OCI-LY3 (cell line): ENCODE measurements at regions not wholly inside any gene's neighbourhood (a gene's known extent, or its start where the extent isn't known, plus 50 kb on each side); places are given as distances from the start of the nearest gene placed in this dataset.
"Not testable (repeated sequence)": the region's sequence is repeated elsewhere in the genome, so short reads cannot be mapped to it uniquely, and the experiment has no call there.

Source experiments
- H2AFZ ChIP-seq: fragments of 200-600, 300-600 bp; shearing (Covaris generic); 2 replicates; pipeline ENCODE4 v1.6.0; 2014; ENCODE audit warnings: antibody characterized with exemption, low read depth, low read length
- H3K27ac ChIP-seq: fragments of 200-600, 300-600 bp; sonication (generic); 2 replicates; pipeline ENCODE4 v1.5.1; 2014; ENCODE audit warnings: mild to moderate bottlenecking, low read length, moderate library complexity, mixed read lengths
- H3K27me3 ChIP-seq: fragments of 200-600, 300-600 bp; sonication (generic); 2 replicates; pipeline ENCODE4 v1.6.1; 2014; ENCODE audit warnings: low read depth, low read length, mixed read lengths
- H3K36me3 ChIP-seq: fragments of 200-600, 300-600 bp; sonication (generic); replicated peaks from 2 replicates; pipeline ENCODE3; 2014; ENCODE audit warnings: low read depth, low read length, mixed read lengths
- H3K4me1 ChIP-seq: fragments of 300-600, 200-600 bp; sonication (generic); 2 replicates; pipeline ENCODE4 v1.6.1; 2014; ENCODE audit warnings: low read length, mixed read lengths
- H3K4me2 ChIP-seq: fragments of 200-600, 300-600 bp; sonication (generic); 2 replicates; pipeline ENCODE4 v1.6.1; 2014; ENCODE audit warnings: low read length, mixed read lengths
- H3K4me3 ChIP-seq: fragments of 300-600, 200-600 bp; sonication (generic); 2 replicates; pipeline ENCODE4 v1.5.1; 2014; ENCODE audit warnings: antibody characterized with exemption, mild to moderate bottlenecking, low read length, moderate library complexity
- H3K79me2 ChIP-seq: fragments of 300-600, 200-600 bp; shearing (Covaris generic); 2 replicates; pipeline ENCODE4 v1.6.1; 2014; ENCODE audit warnings: mild to moderate bottlenecking, low read length, mixed read lengths
- H3K9ac ChIP-seq: fragments of 300-600, 200-600 bp; shearing (Covaris generic); 2 replicates; pipeline ENCODE4 v1.6.0; 2014; ENCODE audit warnings: mild to moderate bottlenecking, low read length, moderate library complexity
- H3K9me3 ChIP-seq: fragments of 200-600, 300-600 bp; shearing (Covaris generic); 2 replicates; pipeline ENCODE4 v1.6.1; 2014; ENCODE audit warnings: low read length, mixed read lengths; ENCODE audit not compliant: insufficient read depth
- H4K20me1 ChIP-seq: fragments of 200-600, 300-600 bp; sonication (generic); 2 replicates; pipeline ENCODE4 v1.6.1; 2016; ENCODE audit warnings: low read length, mixed read lengths; ENCODE audit not compliant: insufficient read depth
- CTCF ChIP-seq: fragments of 200-600, 300-600 bp; sonication (generic); IDR thresholded peaks from 2 replicates; pipeline ENCODE4 v1.5.1; 2014; ENCODE audit warnings: antibody characterized with exemption, low read length, low read depth
- EZH2phosphoT487 ChIP-seq: fragments of 200-600 bp; shearing (Covaris generic); IDR thresholded peaks from 2 replicates; pipeline ENCODE4 v1.6.1; 2018; ENCODE audit warnings: antibody characterized with exemption, mixed run types, low read depth

- Histone ChIP-seq H3K27me3 (no peaks in the 10 kb centered on the region), H4K20me1 (no peaks in the 10 kb centered on the region), H3K4me2 (no peak overlapping the region), H3K4me3 (no peak overlapping the region), H3K27ac (no peak overlapping the region), H3K79me2 (no peaks in the 10 kb centered on the region), H2AFZ (no peak overlapping the region), H3K36me3 (no peaks in the 10 kb centered on the region), H3K9me3 (no peaks in the 10 kb centered on the region), H3K4me1 (no peaks in the 10 kb centered on the region), H3K9ac (no peak overlapping the region)
- TF ChIP-seq CTCF (no peak), EZH2phosphoT487 (no peak)
These were observed 143.8 kb downstream of the ZNF22 start for GRCh38 chr10:45144326-45145070.

- not testable (repeated sequence) for H3K27me3 ChIP-seq, H3K79me2 ChIP-seq, H4K20me1 ChIP-seq, H3K27ac ChIP-seq, H3K4me1 ChIP-seq, H3K9me3 ChIP-seq, H2AFZ ChIP-seq, H3K9ac ChIP-seq, H3K36me3 ChIP-seq, H3K4me3 ChIP-seq, H3K4me2 ChIP-seq
These were observed 144.4 kb downstream of the ZNF22 start for GRCh38 chr10:45145143-45145542.

GRCh38 chr10:45147000-45147399 lies 146.3 kb downstream of the ZNF22 start:
- no peak for TF ChIP-seq CTCF
- TF ChIP-seq EZH2phosphoT487 = no peak

GRCh38 chr10:45150997-45151396 lies 150.3 kb downstream of the ZNF22 start:
- no peaks in the 10 kb centered on the region for H3K79me2 ChIP-seq
- H4K20me1 ChIP-seq = no peaks in the 10 kb centered on the region
- H3K9ac ChIP-seq = no peak overlapping the region
- H3K36me3 ChIP-seq = no peaks in the 10 kb centered on the region
- no peak overlapping the region for H3K4me2 ChIP-seq
- no peak overlapping the region for H2AFZ ChIP-seq
- no peaks in the 10 kb centered on the region for H3K27me3 ChIP-seq
- no peak overlapping the region for H3K27ac ChIP-seq
- H3K4me1 ChIP-seq = no peaks in the 10 kb centered on the region
- H3K9me3 ChIP-seq = no peaks in the 10 kb centered on the region
- H3K4me3 ChIP-seq = no peak overlapping the region
- TF ChIP-seq CTCF (no peak), EZH2phosphoT487 (no peak)

More at GRCh38 chr10:45147000-45147399, 146.3 kb downstream of the ZNF22 start:
- Histone ChIP-seq H3K9ac (no peak overlapping the region), H3K36me3 (no peaks in the 10 kb centered on the region), H3K4me1 (no peaks in the 10 kb centered on the region), H2AFZ (no peak overlapping the region), H3K9me3 (no peaks in the 10 kb centered on the region), H3K27me3 (no peaks in the 10 kb centered on the region), H3K4me3 (no peak overlapping the region), H3K79me2 (no peaks in the 10 kb centered on the region), H3K4me2 (no peak overlapping the region), H4K20me1 (no peaks in the 10 kb centered on the region), H3K27ac (no peak overlapping the region)
